ENCODE measurements at regions not wholly inside any gene's neighbourhood (a gene's known extent, or its start where the extent isn't known, plus 50 kb on each side); places are given as distances from the start of the nearest gene placed in this dataset.

- H3K27me3 ChIP-seq: no peaks in the 10 kb centered on the region
- no peak for DNase-seq
- H3K36me3 ChIP-seq: no peaks in the 10 kb centered on the region
- no peak overlapping the region for H3K4me3 ChIP-seq
- no peaks in the 10 kb centered on the region for H3K4me1 ChIP-seq
- no peak overlapping the region for H3K27ac ChIP-seq
- H3K9me3 ChIP-seq (replicated peaks): no peaks in the 10 kb centered on the region
Measured at GRCh38 chr1:60345621-60346020, 272.1 kb upstream of the C1orf87 start.

DNA sequence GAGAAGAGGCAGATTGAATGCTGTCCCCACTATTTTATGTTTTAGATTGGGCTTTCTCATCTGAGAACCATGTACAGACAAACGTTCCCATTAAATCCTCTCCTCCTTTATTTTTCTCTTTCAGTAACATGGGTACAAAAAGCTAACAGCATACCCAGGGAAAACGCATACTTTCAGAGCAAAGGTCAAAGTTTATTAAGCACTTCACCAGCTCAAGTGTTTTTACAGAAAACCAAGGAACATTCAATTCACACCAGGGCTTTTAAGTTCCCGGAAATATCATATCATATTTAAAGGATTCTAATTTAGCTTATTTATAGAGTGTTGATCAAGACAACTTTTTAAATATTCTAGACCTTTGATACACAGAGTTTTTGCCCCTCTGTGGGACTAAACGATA lies 271.5 kb upstream of the C1orf87 start:
- no peaks in the 10 kb centered on the region for H3K4me1 ChIP-seq
- H3K36me3 ChIP-seq: no peaks in the 10 kb centered on the region
- H3K27me3 ChIP-seq: no peaks in the 10 kb centered on the region
- no peaks in the 10 kb centered on the region for H3K9me3 ChIP-seq (replicated peaks)
- no peak for DNase-seq
- no peak overlapping the region for H3K27ac ChIP-seq
- H3K4me3 ChIP-seq: no peak overlapping the region

- H3K4me3 ChIP-seq: no peak overlapping the region
- no peaks in the 10 kb centered on the region for H3K4me1 ChIP-seq
- H3K27ac ChIP-seq: no peak overlapping the region
- DNase-seq: no peak
- no peaks in the 10 kb centered on the region for H3K27me3 ChIP-seq
- H3K36me3 ChIP-seq: no peaks in the 10 kb centered on the region
- H3K9me3 ChIP-seq (replicated peaks): no peaks in the 10 kb centered on the region
Measured at GRCh38 chr1:60343736-60344135, 270.2 kb upstream of the C1orf87 start.

DNA sequence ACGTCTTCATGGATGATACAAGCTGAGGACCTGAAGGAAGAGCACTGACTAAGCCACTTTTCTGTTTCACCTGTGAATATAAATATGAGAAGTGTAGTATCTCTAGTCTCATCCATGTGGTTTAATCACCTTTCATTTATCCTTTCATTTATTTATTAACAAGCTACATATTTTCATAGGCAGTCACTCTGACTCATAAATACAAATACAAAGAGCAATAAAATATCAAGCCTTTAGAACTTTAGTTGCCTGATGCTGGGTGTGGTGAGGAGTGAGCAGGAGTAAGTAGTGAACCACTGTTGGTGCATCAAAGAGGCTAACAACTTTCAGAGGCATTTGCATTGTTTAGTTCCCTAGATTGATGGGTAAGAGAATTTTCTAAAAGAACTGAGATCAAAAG lies 269.0 kb upstream of the C1orf87 start:
- Histone ChIP-seq H3K4me1 (no peaks in the 10 kb centered on the region), H3K36me3 (no peaks in the 10 kb centered on the region), H3K27ac (no peak overlapping the region), H3K9me3 (replicated peaks) (no peaks in the 10 kb centered on the region), H3K4me3 (no peak overlapping the region), H3K27me3 (no peaks in the 10 kb centered on the region)
- no peak for DNase-seq

GRCh38 chr1:60341274-60341673 lies 267.7 kb upstream of the C1orf87 start:
- Histone ChIP-seq H3K27ac (no peak overlapping the region), H3K27me3 (no peaks in the 10 kb centered on the region), H3K36me3 (no peaks in the 10 kb centered on the region), H3K4me1 (no peaks in the 10 kb centered on the region), H3K4me3 (no peak overlapping the region), H3K9me3 (replicated peaks) (no peaks in the 10 kb centered on the region)
- no peak for DNase-seq

DNA sequence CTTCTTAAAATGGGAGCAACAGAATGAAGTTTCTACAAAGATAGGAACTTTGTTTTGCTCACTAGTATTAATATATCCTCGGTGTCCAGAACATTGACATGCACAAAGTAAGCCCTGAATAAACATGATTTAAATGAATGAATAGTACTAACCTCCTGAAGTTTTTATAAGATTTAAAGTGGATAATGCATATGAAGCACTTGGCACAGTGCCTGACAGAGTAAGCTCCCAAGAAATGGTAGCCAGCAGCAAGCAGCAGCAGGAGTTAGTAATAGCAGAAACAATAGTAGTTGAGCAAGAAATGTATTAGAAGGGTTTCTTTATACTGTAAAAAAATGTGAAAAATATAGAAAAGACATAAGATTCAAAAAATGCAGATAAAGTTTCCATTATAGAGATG lies 258.1 kb upstream of the C1orf87 start:
- no peaks in the 10 kb centered on the region; the same call in 1 of the 2 replicates for H3K9me3 ChIP-seq (replicated peaks)
- H3K36me3 ChIP-seq: no peaks in the 10 kb centered on the region
- H3K27ac ChIP-seq: no peak overlapping the region
- H3K4me3 ChIP-seq: no peak overlapping the region
- no peak for DNase-seq
- H3K4me1 ChIP-seq: no peaks in the 10 kb centered on the region
- no peaks in the 10 kb centered on the region; the same call in 1 of the 2 replicates for H3K27me3 ChIP-seq

DNA sequence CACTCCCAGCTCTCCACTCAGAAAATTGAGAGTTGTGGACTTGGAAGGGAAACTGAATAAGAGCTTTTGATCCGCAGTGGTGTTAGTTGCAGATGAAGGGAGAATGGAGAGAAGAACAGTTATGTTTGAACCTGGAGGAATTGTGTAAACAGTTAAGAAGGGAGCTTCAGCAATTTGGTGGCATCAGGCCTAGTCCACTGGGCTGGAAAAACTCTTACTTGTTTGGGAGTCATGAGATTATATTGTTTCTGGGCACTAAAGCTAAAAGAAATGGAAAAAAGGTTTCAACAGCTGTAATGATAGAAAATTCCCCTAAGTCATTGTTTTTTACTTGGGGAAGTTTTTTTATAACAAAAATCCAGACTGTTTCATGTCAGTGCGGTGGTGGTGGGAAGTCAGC lies 256.1 kb upstream of the C1orf87 start:
- no peak overlapping the region for H3K27ac ChIP-seq
- H3K4me1 ChIP-seq: no peaks in the 10 kb centered on the region
- no peak for DNase-seq
- no peaks in the 10 kb centered on the region; the same call in 1 of the 2 replicates for H3K9me3 ChIP-seq (replicated peaks)
- H3K36me3 ChIP-seq: no peaks in the 10 kb centered on the region
- H3K27me3 ChIP-seq: no peaks in the 10 kb centered on the region; the same call in 1 of the 2 replicates
- no peak overlapping the region for H3K4me3 ChIP-seq

DNA sequence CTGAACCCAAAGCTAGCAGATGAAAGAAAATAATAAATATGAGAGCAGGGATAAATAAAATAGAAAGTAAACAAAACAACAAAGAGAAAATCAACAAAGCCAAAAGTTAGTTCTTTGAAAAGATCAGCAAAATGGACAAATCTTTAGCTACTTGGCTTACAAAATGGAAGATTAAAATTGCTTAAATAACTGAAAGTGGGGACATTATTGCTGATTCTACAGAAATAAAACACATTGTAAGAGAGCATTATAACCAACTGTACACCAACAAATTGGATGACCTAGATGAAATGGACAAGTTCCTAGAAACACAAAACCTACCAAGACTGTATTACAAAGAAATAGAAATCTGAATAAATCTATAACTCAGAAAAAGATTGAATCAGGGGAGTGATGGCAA lies 238.3 kb upstream of the C1orf87 start:
- Histone ChIP-seq H3K36me3 (no peaks in the 10 kb centered on the region), H3K27ac (no peak overlapping the region), H3K4me3 (no peak overlapping the region), H3K4me1 (no peaks in the 10 kb centered on the region), H3K27me3 (no peaks in the 10 kb centered on the region), H3K9me3 (replicated peaks) (no peaks in the 10 kb centered on the region)
- DNase-seq: no peak

GRCh38 chr1:60299581-60299980 lies 226.0 kb upstream of the C1orf87 start:
- H3K27me3 ChIP-seq: no peaks in the 10 kb centered on the region
- DNase-seq: no peak
- no peaks in the 10 kb centered on the region for H3K9me3 ChIP-seq (replicated peaks)
- no peak overlapping the region for H3K4me3 ChIP-seq
- no peaks in the 10 kb centered on the region for H3K36me3 ChIP-seq
- no peaks in the 10 kb centered on the region for H3K4me1 ChIP-seq
- H3K27ac ChIP-seq: no peak overlapping the region

- Histone ChIP-seq H3K36me3 (no peaks in the 10 kb centered on the region), H3K9me3 (replicated peaks) (no peaks in the 10 kb centered on the region), H3K27ac (no peak overlapping the region), H3K4me3 (no peak overlapping the region), H3K4me1 (no peaks in the 10 kb centered on the region), H3K27me3 (no peaks in the 10 kb centered on the region)
- no peak for DNase-seq
Measured at GRCh38 chr1:60298290-60298689, 224.7 kb upstream of the C1orf87 start.

- no peak for DNase-seq
Measured at GRCh38 chr1:60296794-60297193, 223.2 kb upstream of the C1orf87 start.

GRCh38 chr1:60292140-60292539 lies 218.6 kb upstream of the C1orf87 start:
- DNase-seq: no peak
- no peak overlapping the region for H3K4me3 ChIP-seq
- no peak overlapping the region for H3K27ac ChIP-seq
- no peaks in the 10 kb centered on the region for H3K4me1 ChIP-seq
- no peaks in the 10 kb centered on the region for H3K9me3 ChIP-seq (replicated peaks)
- H3K36me3 ChIP-seq: no peaks in the 10 kb centered on the region
- no peaks in the 10 kb centered on the region for H3K27me3 ChIP-seq

More at GRCh38 chr1:60296794-60297193, 223.2 kb upstream of the C1orf87 start:
- Histone ChIP-seq H3K4me1 (no peaks in the 10 kb centered on the region), H3K36me3 (no peaks in the 10 kb centered on the region), H3K27ac (no peak overlapping the region), H3K4me3 (no peak overlapping the region), H3K27me3 (no peaks in the 10 kb centered on the region), H3K9me3 (replicated peaks) (no peaks in the 10 kb centered on the region)

GRCh38 chr1:60290393-60290792 lies 216.8 kb upstream of the C1orf87 start:
- H3K9me3 ChIP-seq (replicated peaks): no peaks in the 10 kb centered on the region
- DNase-seq: no peak
- H3K4me1 ChIP-seq: no peaks in the 10 kb centered on the region
- no peak overlapping the region for H3K4me3 ChIP-seq
- no peaks in the 10 kb centered on the region for H3K27me3 ChIP-seq
- no peaks in the 10 kb centered on the region for H3K36me3 ChIP-seq
- H3K27ac ChIP-seq: no peak overlapping the region

- Histone ChIP-seq H3K4me3 (no peak overlapping the region), H3K27ac (no peak overlapping the region), H3K9me3 (replicated peaks) (no peaks in the 10 kb centered on the region)
Measured at GRCh38 chr1:60287536-60287935, 214.0 kb upstream of the C1orf87 start.

DNA sequence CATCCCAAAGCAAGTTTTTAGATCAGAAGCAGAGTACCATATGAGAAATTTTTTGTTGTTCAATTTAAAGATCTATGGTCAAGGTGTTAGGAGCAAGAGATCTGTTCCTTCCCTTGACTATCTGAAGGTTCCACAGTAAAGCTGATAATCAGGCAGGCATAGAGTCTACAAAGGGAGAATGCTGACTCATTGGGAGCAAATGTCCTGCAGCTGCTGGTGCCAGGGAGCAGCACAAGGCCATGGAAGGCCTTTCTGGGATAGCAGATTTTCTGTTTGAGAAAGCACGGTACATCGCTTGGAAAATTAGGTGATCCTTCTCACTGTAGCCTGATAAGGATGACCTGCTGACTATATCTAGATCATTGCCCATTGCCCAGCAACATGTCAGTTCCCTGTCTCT lies 210.1 kb upstream of the C1orf87 start:
- Histone ChIP-seq H3K4me3 (no peak overlapping the region), H3K9me3 (replicated peaks) (no peaks in the 10 kb centered on the region), H3K36me3 (no peaks in the 10 kb centered on the region), H3K27me3 (no peaks in the 10 kb centered on the region), H3K4me1 (peaks cover 28% of the 10 kb centered on the region), H3K27ac (peak overlapping the region; percentile 44)
- peak; percentile 57 to 67 for DNase-seq

More at GRCh38 chr1:60287536-60287935, 214.0 kb upstream of the C1orf87 start:
- DNase-seq: no peak
- Histone ChIP-seq H3K27me3 (no peaks in the 10 kb centered on the region), H3K36me3 (no peaks in the 10 kb centered on the region), H3K4me1 (peaks cover 11% of the 10 kb centered on the region)

- peaks cover 41% of the 10 kb centered on the region for H3K4me1 ChIP-seq
- no peak overlapping the region for H3K27ac ChIP-seq
- no peaks in the 10 kb centered on the region for H3K36me3 ChIP-seq
- H3K27me3 ChIP-seq: no peaks in the 10 kb centered on the region
- H3K4me3 ChIP-seq: 0 out of 2 replicates have a peak overlapping the region, but pooled peaks have one; percentile 7
- no peaks in the 10 kb centered on the region for H3K9me3 ChIP-seq (replicated peaks)
- peak; percentile 76 to 89 for DNase-seq
Measured at GRCh38 chr1:60281360-60281932, 207.9 kb upstream of the C1orf87 start.

Data from SJCRH30 (cell line).